Progenitor cell of endocrine pancreas (in vitro differentiated cells): ENCODE measurements at regions not wholly inside any gene's neighbourhood (a gene's known extent, or its start where the extent isn't known, plus 50 kb on each side); places are given as distances from the start of the nearest gene placed in this dataset.

Source experiments
- DNase-seq: peaks from one replicate; pipeline ENCODE4 v3.0.0; 2021; ENCODE audit warnings: low spot score; ENCODE audit not compliant: unreplicated experiment
- H3K27ac Mint-ChIP-seq: 2 replicates; pipeline ENCODE4 v1.8.0; 2021; ENCODE audit warnings: mild to moderate bottlenecking, moderate library complexity, mixed read lengths
- H3K27me3 Mint-ChIP-seq: 2 replicates; pipeline ENCODE4 v1.8.0; 2021; ENCODE audit warnings: mixed read lengths
- H3K36me3 Mint-ChIP-seq: 2 replicates; pipeline ENCODE4 v1.8.0; 2022; ENCODE audit warnings: mixed read lengths; ENCODE audit not compliant: insufficient read depth
- H3K4me1 Mint-ChIP-seq: 2 replicates; pipeline ENCODE4 v1.8.0; 2021; ENCODE audit warnings: low read depth, mixed read lengths
- H3K4me3 Mint-ChIP-seq: 2 replicates; pipeline ENCODE4 v1.8.0; 2021; ENCODE audit warnings: low read depth, mild to moderate bottlenecking, moderate library complexity, mixed read lengths
- H3K9me3 Mint-ChIP-seq: 2 replicates; pipeline ENCODE4 v1.8.0; 2021; ENCODE audit warnings: low read depth, mixed read lengths
- TF ChIP-seq, protein P1 (sequence below): fragments of 200-600 bp; sonication (generic); IDR thresholded peaks from one replicate; pipeline ENCODE4 v1.5.0; 2021; ENCODE audit warnings: antibody characterized with exemption, mild to moderate bottlenecking; ENCODE audit not compliant: unreplicated experiment

DNA sequence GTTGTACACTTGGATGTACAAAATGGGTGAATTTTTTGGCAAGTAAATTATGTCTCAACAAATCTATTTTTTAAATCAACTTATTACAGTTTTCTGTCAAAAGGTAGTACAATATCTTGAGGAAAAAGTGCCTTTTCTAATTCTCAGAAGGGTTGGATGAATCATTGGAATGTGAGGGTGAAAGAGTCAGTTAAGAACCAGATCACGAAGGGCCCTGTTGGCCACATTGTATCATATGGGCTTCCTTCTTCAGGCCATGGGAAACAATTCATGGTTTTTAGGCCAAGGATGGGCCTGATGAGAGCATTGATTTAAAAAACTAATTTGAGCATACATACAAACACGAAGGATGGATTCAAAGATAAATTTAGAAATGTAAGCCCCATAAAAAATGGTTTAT is 503.7 kb downstream of the TNS3 start:
- no peak for DNase-seq
- no peak overlapping the region for H3K27ac Mint-ChIP-seq
- no peaks in the 10 kb centered on the region for H3K36me3 Mint-ChIP-seq
- no peak overlapping the region for H3K4me3 Mint-ChIP-seq
- H3K4me1 Mint-ChIP-seq, result peaks cover 22% of the 10 kb centered on the region
- H3K9me3 Mint-ChIP-seq, result peaks cover 5% of the 10 kb centered on the region
- TF ChIP-seq, protein P1, sequence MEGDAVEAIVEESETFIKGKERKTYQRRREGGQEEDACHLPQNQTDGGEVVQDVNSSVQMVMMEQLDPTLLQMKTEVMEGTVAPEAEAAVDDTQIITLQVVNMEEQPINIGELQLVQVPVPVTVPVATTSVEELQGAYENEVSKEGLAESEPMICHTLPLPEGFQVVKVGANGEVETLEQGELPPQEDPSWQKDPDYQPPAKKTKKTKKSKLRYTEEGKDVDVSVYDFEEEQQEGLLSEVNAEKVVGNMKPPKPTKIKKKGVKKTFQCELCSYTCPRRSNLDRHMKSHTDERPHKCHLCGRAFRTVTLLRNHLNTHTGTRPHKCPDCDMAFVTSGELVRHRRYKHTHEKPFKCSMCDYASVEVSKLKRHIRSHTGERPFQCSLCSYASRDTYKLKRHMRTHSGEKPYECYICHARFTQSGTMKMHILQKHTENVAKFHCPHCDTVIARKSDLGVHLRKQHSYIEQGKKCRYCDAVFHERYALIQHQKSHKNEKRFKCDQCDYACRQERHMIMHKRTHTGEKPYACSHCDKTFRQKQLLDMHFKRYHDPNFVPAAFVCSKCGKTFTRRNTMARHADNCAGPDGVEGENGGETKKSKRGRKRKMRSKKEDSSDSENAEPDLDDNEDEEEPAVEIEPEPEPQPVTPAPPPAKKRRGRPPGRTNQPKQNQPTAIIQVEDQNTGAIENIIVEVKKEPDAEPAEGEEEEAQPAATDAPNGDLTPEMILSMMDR, result no peak
- H3K27me3 Mint-ChIP-seq, result no peaks in the 10 kb centered on the region

DNA sequence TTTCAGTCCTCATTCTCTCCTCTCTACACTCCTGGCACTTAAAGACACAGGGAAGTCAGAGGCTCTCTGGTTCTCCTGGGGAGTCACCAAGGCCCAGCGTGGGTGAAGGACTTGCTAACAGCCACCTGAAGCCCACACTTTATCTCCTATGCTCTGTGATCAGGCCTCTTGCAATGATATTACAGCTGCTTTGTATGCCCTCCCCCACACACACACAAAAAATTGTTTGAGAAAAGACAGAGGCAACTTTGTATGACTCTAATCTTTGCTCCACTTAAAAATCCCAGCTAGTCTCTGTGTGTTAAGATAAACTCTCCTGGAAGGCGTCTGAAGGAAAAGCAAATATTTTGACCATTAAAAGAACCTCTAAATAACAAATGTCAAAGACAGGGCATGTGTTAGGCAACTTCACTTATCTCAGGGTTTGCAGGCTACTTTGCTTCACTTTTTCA is 507.2 kb downstream of the TNS3 start:
- H3K27me3 Mint-ChIP-seq, result no peaks in the 10 kb centered on the region

DNA sequence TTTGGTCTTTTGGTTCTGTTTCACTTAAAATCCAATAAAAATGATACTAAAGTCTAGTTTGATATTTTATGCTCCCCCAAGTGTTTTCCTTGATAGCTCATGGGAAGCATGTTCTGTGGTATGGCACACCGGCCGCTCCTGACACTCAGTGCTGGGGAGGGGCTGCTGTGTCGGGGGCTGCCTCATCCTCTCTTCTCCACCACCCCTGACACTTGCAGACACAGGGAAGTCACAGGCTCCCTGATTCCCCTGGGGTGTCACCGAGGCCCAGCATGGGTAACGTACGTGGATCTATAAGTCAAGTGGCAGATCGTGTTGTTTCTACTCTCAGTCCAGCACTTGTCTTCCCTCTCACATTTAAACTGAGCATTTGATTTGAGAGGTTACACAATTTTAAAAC is 508.6 kb downstream of the TNS3 start:
- no peak for DNase-seq
- TF ChIP-seq, protein P1, result no peak
- Mint-ChIP-seq H3K9me3 (peaks cover under 1% of the 10 kb centered on the region), H3K27ac (peak overlapping the region; percentile 87), H3K36me3 (no peaks in the 10 kb centered on the region), H3K27me3 (no peaks in the 10 kb centered on the region), H3K4me1 (peaks cover 26% of the 10 kb centered on the region), H3K4me3 (no peak overlapping the region)

More for the DNA sequence above, 507.2 kb downstream of the TNS3 start:
- Mint-ChIP-seq H3K36me3 (no peaks in the 10 kb centered on the region), H3K27ac (peak overlapping the region; percentile 78), H3K9me3 (peaks cover 5% of the 10 kb centered on the region), H3K4me1 (peaks cover 26% of the 10 kb centered on the region), H3K4me3 (peak overlapping the region; percentile 0)
- no peak for DNase-seq
- TF ChIP-seq, protein P1, result no peak

DNA sequence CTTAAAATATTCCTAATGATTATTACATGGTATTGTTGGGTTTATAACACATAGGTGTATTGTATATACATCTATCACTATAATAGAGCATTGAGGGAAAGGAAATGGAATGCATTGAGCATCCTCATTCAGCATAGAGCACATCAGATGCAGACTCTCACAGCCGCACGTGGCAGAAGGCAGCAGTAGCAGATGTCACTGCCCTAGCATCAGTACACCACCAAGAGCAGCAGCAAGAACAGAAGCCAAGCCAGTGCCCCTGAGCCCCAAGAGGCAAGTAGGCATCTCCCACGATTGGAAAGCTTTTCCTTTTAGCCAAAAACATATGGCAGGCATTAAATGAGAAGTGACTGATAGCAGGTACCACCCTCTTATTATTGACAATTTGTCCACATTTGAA is 510.0 kb downstream of the TNS3 start:
- Mint-ChIP-seq H3K9me3 (peaks cover 6% of the 10 kb centered on the region), H3K4me3 (no peak overlapping the region), H3K27me3 (no peaks in the 10 kb centered on the region), H3K4me1 (peaks cover 33% of the 10 kb centered on the region), H3K36me3 (no peaks in the 10 kb centered on the region), H3K27ac (no peak overlapping the region)
- TF ChIP-seq, protein P1, result no peak
- DNase-seq, result no peak

DNA sequence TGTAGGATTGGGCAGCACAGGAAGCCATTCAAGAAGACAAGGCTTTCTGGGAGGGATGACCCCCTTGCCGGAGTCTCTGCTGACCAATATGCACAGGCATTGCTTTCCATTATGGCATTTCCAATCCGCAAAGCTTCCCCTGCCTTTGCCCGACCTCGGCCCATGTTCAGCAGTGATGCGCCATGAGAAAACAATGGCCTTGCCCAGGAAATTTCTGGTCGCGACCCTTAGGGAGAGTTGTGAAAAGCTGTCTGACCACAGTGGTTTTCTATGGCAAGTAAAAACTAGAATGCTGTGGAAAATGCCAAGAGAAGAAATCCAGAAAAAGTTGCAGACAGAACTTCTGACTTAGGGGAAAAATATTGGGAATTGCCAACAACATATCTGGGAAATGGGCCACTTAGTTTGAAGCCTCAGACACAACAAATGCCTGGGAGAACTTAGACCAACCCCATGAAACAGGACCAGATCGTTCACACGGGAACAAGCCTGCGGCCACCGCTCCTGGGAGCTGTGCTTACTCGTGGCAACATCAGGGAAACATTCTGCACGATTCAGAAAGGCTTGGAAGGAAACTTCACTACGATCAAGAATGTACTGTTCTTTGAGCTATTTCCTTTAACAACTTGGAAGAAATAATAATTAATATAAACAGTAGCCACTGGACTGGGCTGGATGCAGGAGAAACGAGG is 512.4 kb downstream of the TNS3 start:
- no peaks in the 10 kb centered on the region for H3K36me3 Mint-ChIP-seq
- no peak overlapping the region for H3K27ac Mint-ChIP-seq
- peaks cover 4% of the 10 kb centered on the region for H3K27me3 Mint-ChIP-seq
- peaks cover 12% of the 10 kb centered on the region for H3K9me3 Mint-ChIP-seq
- TF ChIP-seq, protein P1, result no peak
- no peak overlapping the region for H3K4me3 Mint-ChIP-seq
- H3K4me1 Mint-ChIP-seq, result peaks cover 19% of the 10 kb centered on the region
- DNase-seq, result no peak
